HG02840 (cell line): ENCODE measurements at regions not wholly inside any gene's neighbourhood (a gene's known extent, or its start where the extent isn't known, plus 50 kb on each side); places are given as distances from the start of the nearest gene placed in this dataset.

ENCODE experiments used
- ATAC-seq: cut with Tn5 transposase; IDR thresholded peaks from one replicate; pipeline ENCODE4 v1.9.1; 2021; ENCODE audit warnings: mild to moderate bottlenecking, moderate library complexity, moderate number of reproducible peaks; ENCODE audit not compliant: unreplicated experiment, low FRiP score

DNA sequence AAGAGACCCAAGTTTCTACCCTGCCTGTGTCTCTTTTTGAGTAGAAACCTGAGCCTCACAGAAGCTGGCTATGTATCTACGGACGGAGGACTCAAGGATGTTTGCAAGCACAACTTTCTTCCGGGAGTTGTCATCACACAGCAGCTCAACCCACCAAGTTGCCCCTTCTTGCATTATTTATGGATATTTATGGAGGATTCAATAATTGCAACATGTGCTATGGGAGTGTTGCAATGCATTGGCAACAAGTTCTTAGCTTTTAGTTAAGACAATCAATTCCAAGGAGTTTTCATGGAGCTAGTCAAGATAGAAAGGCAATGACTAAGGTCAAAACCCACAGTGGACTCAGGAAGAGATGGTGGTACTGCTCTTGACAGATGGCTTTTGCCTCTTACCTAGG, 336.9 kb downstream of the ENC1 start:
- no peak for ATAC-seq

DNA sequence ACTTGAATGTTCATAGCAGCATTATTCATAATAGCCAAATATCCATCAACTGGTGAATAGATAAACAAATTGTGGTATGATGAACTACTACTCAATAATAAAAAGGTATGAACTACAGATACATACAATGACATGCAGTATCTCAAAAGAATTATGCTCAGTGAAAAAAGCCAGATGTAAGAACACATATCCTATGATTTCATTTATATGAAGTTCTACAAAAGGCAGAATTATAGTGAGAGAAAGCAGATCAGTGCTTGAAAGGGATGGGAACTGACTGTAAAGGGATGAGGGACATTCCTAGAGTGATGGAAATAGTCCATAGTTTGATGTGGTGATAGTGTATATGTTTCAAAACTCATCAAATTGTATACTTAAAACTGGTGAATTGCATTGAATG, 339.0 kb downstream of the ENC1 start:
- no peak for ATAC-seq

DNA sequence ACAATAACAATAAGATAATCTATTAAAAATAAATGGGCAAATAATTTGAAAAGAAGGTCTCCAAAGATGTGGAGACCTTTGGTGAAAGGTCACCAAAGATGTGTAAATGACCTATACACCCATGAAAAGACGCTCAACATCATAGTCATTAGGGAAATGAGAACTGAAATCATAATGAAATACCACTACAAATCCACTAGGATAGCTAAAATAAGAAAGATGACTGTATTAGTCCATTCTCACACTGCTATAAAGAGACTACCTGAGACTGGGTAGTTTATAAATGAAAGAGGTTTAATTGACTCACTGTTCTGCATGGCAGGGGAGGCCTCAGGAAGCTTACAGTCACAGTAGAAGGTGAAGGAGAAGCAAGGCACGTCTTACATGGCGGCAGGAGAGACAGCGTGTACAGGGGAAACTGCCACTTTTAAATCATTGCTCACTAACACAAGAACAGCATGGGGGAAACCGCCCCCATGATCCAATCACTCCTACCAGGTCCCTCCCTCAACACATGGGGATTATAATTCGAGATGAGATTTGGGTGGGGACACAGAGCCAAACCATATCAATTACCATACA, 339.6 kb downstream of the ENC1 start:
- ATAC-seq = no peak

DNA sequence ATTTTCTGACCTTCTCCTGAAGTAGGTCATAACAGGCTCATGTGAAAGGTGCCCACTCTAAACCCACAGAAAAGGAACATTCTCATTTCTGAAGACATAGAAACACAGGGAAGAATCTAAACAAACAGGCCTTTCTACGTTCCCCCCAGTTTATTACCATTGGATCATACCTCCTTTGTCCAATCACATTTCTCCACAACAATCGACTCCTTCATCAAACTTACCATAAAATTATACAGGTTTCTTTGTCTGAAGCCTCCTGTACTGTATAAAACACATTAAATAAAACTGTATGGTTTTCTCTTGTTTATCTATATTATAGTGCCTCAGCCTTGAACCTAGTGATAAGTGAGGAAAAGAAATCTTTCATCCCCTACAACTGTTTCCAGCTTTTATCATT, 340.7 kb downstream of the ENC1 start:
- ATAC-seq = no peak

DNA sequence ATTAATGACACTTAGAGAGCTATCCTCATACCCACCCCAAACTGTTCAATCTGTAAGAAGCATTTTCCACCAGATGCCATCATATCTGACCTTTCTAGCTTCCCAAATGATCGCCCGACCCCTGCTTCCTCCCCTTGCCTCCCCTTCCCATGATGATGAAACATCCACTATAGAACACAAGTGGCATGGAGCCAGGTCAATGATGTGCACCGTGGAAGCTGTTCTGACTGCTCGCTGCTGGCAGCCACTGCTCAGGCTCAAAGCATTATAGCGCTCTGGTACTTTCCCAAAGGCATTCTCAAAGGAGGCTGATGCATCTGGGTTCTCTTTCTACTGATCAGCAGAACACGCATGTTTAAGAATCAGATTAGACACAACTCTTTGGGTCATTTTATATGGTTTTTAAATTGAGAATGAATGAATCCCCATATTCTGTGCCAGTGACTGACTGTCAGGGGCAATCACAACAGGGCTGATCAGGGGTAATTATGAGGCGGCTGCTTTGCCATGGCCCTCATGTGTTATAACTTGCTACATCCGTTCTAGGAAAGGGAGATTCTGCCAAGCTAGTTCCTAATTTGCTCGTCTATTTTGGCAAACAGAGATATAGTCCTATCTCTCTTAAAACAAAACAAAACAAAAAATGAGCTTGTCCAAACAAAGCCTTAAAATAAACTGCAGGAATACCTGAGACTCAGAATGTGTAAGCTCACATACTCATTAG, 343.7 kb downstream of the ENC1 start:
- ATAC-seq = no peak

DNA sequence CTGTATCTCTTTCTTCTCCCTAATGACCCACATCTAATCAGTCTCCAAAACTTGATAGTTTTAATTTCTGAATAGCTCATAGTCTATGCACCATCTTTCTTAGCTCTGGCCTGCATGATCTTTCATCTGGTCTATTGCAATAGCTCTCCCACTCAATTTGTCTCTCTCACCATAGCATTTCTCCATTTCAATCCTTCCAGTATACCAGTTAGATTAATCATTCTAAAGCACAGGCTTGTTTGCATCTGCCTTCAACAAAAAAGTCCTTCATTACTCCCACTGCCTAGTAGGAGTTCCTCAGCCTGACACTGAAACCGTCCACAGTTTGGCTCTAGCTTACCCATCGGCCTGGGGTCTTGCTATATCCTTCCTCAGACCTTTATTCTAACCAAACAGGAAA, 344.9 kb downstream of the ENC1 start:
- no peak for ATAC-seq

DNA sequence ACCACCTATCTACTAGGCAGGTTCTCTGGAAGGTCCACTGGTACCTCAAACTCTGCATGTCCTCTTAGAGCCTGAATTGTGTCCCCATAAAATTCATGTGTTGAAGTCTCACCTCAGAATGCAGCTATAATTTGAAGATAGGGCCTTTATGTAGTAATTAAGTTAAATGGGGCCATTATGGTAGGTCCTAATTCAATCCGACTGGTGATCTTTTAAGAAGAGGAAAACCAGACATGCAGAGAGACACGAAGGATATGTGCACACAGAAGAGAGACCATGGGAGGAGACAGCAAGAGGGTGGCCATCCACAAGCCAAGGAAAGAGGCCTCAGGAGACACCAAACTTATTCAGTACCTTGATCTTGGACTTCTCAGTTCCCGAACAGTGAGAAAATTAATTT, 345.4 kb downstream of the ENC1 start:
- no peak for ATAC-seq

DNA sequence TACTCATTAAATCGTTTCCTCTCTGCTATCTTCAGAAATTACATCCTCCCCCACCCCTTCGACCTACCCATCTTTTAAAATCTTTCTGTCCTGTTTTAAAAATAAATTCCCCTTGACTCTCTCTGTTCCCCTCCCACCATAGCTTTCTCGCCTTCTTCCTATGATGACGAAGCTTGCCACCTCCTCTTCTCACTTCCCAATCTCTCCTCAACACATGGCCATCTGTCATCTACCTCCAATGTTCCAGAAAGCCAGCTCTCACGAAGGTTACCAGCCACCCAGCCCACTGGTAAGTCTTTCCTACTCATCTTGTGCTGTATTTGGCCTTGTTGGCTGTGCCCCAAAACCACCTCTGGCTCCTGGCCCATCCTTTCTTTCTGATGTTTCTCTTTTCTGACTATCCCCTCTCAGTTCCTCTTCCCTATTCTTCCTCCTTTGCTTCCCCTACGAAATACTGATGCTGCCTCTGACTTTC, 346.3 kb downstream of the ENC1 start:
- no peak for ATAC-seq

DNA sequence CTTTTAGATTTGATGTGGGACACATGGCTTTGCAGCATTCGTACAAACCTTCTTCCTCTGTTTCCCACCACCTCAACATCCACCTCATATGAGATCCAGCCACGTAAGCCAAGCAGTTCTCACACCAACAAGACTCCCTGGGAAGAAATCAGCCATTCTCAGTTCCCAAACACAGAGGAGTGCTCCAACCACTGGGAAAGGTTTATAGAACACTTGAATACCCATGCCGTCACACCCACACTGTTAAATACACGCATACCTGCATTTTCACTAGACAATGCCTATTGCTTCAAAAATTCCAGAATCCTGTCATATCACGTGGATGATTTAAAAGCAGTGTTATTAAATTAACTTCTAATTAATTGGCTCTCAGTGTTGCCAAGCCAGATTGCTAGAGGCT, 347.3 kb downstream of the ENC1 start:
- ATAC-seq = no peak

DNA sequence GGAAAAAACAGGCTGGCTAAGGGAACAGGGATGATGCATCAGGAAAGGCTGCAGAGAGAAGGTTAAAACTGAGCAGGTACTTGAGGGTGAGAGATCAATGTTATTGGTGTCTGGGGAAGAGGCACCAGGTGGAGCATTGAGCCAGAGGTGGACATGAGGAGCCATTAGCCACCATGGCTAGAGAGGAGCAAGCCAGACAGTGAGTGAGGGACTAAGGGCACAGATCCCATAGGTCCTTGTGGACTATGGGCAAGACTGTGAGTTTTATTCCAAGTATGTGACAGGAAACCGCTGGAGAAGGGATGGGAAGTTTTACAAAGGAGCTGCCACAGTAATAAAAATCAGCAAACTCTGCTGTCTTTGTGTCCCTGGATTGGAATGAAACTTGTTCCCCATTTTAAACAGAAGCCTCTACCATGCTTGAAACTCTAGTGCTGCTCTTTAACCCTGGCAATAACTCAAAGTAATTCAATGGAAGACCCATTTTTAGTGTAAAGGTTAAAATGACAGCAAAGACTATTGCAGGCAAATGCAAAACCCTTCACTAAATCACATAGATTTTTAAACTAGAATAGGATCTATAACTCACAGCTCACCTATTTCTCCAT, 349.8 kb downstream of the ENC1 start:
- ATAC-seq = no peak

DNA sequence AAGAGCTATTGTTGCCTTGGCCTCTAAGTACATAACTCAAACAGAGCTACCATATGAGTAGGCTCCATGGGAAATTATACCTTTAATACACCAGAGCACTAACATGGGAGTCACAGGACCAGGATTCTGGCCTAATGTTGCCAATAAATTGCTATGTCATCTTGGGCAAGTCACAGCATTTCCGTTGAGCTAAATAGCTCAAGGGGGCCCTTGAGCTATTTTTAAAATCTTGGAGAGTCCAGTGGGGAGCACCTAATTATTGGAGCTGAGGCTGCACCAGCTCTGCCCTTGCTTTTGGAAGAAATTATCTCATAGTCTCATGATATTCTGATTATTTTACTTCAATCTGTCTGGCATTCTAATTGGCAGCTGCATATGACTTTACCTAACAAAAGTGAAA, 350.8 kb downstream of the ENC1 start:
- no peak for ATAC-seq

DNA sequence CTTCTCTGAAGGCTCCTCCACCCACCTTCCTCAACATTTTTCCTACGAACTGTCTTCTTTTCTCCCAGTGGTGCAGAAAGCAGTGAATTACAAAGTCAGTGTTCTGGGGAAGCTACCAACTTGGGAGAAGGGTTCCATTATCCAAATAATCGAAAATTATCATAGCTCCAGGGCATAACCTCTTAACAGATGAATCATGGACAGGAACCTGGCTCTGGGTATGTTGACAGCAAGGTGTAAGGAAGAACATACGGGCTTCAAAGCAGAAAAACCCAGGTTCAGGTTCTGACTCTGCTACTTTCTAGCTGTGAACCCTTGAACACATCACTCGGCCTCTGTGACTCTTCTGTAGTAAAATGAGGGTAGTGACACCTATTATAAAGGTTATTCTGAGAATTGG, 351.3 kb downstream of the ENC1 start:
- ATAC-seq = no peak

DNA sequence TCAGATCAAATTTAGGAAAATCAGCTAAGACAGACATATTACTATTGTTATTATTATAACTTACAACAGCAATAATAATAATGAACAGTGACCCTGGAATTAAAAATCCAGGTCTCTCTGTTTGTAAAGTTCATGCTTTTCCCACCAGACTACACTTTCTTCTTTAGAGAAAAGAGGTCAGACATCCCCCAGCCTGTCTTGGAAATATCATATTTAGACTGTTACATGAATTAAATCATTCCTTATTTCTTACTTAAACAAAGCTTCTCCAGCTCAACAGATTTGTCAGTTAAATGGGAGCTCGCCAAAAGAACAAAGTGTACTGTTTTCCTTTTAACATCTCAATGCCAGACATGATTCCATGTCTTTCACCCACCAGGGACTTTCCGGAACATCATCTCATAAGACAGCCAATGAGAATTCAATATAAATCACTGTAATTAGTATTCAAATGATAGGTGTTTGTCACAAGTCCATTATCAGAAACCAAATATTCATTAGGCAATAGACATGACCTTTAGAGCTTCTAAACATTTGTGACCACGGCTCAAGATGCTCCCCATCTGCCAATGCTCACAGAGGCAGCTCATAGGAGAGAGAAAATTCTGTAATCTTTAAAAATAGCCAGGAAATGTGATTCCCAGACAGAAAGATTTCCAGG, 351.9 kb downstream of the ENC1 start:
- ATAC-seq = no peak

DNA sequence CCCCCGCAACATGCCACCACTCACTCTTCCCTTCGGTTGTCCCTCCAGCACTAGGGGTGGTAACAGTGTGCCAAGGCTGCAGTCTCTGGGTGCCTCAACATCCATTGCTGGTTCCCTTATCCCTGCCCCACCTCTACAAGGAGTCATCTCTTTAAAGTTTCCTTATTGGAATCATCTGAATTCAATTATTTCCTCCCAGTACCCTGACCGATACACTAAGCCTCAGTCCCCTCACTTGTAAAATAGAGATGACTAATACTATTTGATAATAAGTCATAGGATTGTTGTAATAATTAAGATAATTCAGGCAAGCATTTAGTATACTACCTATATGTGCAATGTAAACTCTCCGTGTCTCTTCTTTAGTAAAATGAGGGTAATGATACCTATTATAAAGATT, 352.5 kb downstream of the ENC1 start:
- no peak for ATAC-seq

DNA sequence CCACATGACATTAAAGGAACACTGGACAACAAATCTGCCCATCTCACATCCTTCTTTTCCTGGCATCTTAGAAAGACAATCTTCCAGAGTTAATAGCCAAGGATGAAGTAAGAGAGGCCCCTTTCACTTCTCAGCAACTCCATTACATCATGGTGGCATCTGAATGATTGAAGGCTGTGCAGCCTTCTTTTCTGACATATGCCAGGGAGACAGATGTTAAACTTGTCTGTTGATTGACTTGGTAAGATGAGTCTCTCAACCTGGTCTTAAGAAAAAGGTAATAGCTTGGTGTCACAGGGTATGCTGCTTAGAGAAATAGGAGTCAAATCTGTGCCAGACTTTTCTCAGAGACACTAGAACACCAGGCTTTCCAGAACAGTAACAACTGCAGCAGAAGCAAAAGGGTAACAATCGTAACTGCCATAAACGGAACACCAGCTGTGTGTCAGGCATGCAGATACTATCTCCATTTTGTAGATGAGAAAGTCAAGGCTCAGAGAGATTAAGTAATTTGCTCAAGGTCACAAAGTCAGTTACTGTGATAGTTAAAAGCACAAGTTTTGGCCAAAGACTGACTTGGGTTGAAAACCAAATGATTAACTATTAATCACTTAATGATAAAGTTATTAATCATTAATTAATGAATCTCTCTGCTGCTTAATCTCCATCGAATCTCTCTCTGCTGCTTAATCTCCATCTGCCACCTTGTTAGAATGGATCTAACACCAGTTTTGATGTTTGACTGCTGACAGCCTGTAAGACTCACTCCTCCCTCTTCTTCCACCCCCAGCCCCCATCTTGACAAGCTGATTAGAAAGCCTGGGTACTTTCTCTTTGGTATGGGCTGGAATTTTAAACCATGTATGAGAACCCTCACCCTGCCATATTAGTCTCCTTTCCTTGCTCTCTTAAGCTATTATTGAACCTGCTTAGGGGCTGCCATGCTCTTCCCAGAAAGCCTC, 353.5 kb downstream of the ENC1 start:
- ATAC-seq = no peak

DNA sequence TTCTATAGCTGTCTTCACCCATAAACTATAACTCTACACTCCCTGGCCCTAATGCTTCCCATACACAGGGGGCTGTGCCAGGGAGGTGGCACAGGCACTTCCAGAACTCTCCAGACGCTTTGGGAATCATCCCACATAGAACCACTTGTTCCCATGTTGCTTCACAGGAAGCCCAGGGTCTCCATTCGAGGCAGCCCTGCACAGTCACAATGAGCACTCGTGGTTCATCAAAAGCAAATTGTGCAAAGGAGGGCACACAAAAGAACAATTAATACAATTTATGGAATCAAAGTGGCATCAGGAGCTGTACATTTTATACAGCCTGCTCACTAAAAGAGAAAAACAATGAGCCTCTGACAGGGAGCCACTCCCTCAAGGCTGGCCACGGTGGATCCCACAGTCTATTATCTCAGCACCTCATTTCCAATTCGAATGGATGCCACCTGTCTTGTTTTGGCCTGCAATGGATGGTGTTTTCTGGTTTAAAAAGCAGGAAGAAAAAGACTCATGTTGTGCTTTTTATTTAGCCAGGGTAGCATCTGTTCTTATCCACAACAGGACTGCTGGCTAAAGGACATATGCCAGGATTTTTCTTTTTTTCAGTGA, 354.8 kb downstream of the ENC1 start:
- ATAC-seq = no peak

DNA sequence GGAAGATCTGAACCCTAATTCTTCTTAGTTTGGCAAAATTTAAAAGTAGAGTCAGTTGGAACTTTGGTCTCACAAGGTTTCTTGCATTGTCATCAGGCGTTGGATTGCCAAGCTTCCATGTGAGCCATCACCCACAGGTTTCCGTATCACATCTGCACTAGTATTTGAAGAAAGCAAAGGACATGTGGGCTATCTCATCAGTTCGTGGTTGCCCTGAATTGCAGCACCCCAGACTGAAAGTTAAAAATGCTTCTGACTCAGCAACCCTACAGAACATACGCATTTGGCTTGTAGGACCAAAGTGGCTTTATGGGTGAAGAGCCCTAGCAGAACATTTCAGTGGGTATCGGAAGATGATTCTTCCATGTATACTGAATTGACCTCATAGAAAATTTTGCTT, 358.0 kb downstream of the ENC1 start:
- no peak for ATAC-seq

DNA sequence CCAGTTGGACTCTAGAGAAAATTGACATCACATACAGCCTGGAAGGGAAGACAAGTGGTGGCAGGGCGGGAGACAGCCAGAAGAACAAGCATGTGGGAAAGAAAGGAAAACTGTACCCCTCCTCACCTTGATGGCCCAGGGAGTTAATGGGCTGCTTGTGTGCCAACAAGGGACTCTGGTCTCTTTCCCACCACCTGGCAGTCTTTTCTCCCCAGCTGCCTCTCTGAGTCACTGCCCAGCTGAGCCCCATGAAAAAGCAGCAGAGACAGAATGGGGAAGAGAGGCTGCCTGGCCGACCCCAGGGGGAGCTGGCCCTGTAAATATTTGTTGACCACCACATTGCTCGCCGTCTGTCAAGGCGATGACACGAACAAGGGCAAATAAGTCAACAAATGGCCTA, 359.4 kb downstream of the ENC1 start:
- no peak for ATAC-seq

DNA sequence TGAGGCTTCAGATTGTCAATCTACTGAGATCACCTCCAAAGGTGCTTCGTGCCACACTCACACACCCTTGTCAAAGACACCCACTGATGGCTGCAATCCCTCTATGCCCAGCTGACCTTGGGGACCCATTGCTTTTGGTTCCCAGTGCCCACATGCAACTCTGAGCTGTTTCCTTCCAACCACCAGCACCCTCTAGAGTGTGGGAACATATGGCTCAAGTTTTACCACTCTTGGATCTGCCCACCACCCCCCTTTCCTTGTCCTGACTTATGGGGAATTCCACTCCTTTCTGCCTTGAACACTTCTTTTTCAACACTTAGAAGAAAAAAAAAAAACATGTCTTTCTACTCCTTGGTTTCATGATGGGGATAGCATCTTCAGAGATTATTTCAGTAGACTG, 360.2 kb downstream of the ENC1 start:
- ATAC-seq = no peak

DNA sequence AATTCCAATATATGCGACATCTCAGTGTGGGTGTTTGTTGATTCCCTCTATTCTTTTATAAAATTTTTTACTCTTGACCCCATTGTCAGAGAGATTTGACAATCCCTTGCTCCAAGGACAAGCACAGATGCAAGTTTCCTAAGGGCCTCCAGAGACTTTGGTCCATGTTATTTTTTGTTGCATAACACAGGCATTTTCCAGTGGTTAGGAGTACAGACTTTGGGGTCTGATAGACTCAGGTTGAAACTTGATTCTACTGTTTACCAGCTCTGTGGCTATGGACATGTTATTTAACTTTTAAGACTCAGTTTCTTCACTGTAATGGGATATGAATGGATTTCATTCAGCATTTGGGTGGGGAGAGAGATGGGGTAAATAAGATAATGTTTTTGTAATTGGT, 361.3 kb downstream of the ENC1 start:
- ATAC-seq = no peak
